GDM1 (cell line): ENCODE measurements at regions not wholly inside any gene's neighbourhood (a gene's known extent, or its start where the extent isn't known, plus 50 kb on each side); places are given as distances from the start of the nearest gene placed in this dataset.
"Not testable (repeated sequence)": the region's sequence is repeated elsewhere in the genome, so short reads cannot be mapped to it uniquely, and the experiment has no call there.

Source experiments
- DNase-seq: peaks from one replicate; lab custom pipeline; 2025; lab: John Stamatoyannopoulos, UW

- no peak for DNase-seq
These were observed 176.9 kb upstream of the DEPDC1 start for GRCh38 chr1:68673771-68674170.

GRCh38 chr1:68675336-68675735 is 178.5 kb upstream of the DEPDC1 start:
- no peak for DNase-seq

- no peak for DNase-seq
These were observed 180.9 kb upstream of the DEPDC1 start for GRCh38 chr1:68677684-68678351.

GRCh38 chr1:68696221-68696620 is 199.3 kb upstream of the DEPDC1 start:
- no peak for DNase-seq

GRCh38 chr1:68703921-68704354 is 207.1 kb upstream of the DEPDC1 start:
- DNase-seq = no peak

GRCh38 chr1:68704800-68705443 is 208.0 kb upstream of the DEPDC1 start:
- no peak for DNase-seq

- no peak for DNase-seq
These were observed 208.6 kb upstream of the DEPDC1 start for GRCh38 chr1:68705466-68705865.

GRCh38 chr1:68706639-68707317 is 209.9 kb upstream of the DEPDC1 start:
- no peak for DNase-seq

- no peak for DNase-seq
These were observed 220.4 kb upstream of the DEPDC1 start for GRCh38 chr1:68717330-68717729.

- no peak for DNase-seq
These were observed 223.6 kb upstream of the DEPDC1 start for GRCh38 chr1:68720476-68720875.

- DNase-seq = no peak
These were observed 226.9 kb upstream of the DEPDC1 start for GRCh38 chr1:68723791-68724190.

GRCh38 chr1:68725001-68725752 is 228.3 kb upstream of the DEPDC1 start:
- DNase-seq = no peak

- DNase-seq = not testable (repeated sequence)
These were observed 242.6 kb upstream of the DEPDC1 start for GRCh38 chr1:68739486-68739885.

GRCh38 chr1:68745011-68745410 is 248.1 kb upstream of the DEPDC1 start:
- no peak for DNase-seq

- DNase-seq = no peak
These were observed 248.6 kb upstream of the DEPDC1 start for GRCh38 chr1:68745451-68745850.

GRCh38 chr1:68746378-68746777 is 249.5 kb upstream of the DEPDC1 start:
- DNase-seq = no peak

- no peak for DNase-seq
These were observed 254.8 kb upstream of the DEPDC1 start for GRCh38 chr1:68751723-68752122.

GRCh38 chr1:68758666-68759209 is 261.9 kb upstream of the DEPDC1 start:
- no peak for DNase-seq

- DNase-seq = no peak
These were observed 271.1 kb upstream of the DEPDC1 start for GRCh38 chr1:68767941-68768340.

- no peak for DNase-seq
These were observed 273.9 kb upstream of the DEPDC1 start for GRCh38 chr1:68770817-68771216.

- DNase-seq = no peak
These were observed 281.0 kb upstream of the DEPDC1 start for GRCh38 chr1:68777851-68778250.

GRCh38 chr1:68779841-68780240 is 283.0 kb upstream of the DEPDC1 start:
- not testable (repeated sequence) for DNase-seq
